HCT116 (cell line): ENCODE measurements at regions not wholly inside any gene's neighbourhood (a gene's known extent, or its start where the extent isn't known, plus 50 kb on each side); places are given as distances from the start of the nearest gene placed in this dataset.

Experiments used
- EZH2 ChIP-seq: fragments of 200-600 bp; sonication (generic); IDR thresholded peaks from 2 replicates; pipeline ENCODE4 v1.6.1; 2017; ENCODE audit warnings: antibody characterized with exemption, mixed run types
- EZH2phosphoT487 ChIP-seq: fragments of 200-600 bp; IDR thresholded peaks from 2 replicates; pipeline ENCODE4 v1.6.1; 2018; ENCODE audit warnings: antibody characterized with exemption, borderline replicate concordance
- TF ChIP-seq, protein P1 (sequence below), 3 experiments: fragments of 200-600 bp in 1 of 3; sonication (generic) in 1 of 3; IDR thresholded peaks in 2 of 3; conservative IDR thresholded peaks in 1 of 3; 2 replicates each; pipeline ENCODE4 v1.5.1; 2012 to 2017; ENCODE audit warnings: low read depth in 2 of 3, low read length in 2 of 3, antibody characterized with exemption in 1 of 3, borderline replicate concordance in 1 of 3, control low read depth in 1 of 3, mild to moderate bottlenecking in 1 of 3, mixed read lengths in 1 of 3, mixed run types in 1 of 3, moderate library complexity in 1 of 3; ENCODE audit not compliant: insufficient read depth in 1 of 3

DNA sequence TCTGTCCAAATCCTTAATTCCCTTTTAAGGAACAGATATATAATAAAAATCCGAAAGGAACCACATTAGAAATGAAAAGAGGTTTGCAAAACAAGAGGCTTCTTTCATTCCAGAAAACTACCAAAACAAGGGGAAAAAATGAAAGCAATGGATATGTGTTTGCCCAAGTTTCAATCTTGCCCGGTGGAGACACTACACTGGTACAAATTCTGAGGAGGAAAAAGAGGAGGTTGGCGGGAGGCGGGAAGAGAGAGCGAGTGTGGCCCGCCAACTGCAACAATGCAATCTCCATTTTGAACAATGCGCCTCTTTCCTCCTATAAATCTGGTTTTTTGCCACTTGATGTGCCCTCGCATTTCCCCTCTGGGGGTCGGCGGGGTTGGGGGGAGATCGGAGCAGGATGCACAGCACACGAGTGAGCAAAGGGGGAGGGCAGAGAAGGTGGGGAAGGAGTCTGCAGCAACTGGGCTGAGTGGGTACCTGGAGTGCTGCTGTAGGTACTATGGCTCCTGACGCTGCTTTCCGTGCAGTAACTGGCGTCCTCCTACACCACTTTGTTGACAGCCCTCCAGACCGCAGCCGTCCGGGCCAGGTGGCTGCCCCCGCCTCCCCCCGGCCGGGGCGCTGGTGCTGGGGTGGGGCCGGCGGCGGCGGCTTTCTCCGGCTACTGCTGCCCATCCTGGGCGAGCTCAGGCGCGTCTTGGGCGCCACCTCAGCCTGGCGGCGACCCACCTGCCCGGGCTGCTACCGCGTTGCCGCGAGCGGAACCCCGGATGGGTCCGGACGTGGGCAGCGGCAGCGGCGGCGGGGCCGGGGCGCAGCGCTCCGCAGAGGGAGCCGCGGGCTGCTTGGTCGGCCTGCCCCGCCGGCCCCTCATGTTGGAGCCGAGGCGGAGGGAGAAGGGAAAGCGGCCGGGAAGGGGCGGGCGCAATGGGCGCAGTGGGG lies 93.8 kb upstream of the PLEKHM1 start:
- TF ChIP-seq, protein P1, sequence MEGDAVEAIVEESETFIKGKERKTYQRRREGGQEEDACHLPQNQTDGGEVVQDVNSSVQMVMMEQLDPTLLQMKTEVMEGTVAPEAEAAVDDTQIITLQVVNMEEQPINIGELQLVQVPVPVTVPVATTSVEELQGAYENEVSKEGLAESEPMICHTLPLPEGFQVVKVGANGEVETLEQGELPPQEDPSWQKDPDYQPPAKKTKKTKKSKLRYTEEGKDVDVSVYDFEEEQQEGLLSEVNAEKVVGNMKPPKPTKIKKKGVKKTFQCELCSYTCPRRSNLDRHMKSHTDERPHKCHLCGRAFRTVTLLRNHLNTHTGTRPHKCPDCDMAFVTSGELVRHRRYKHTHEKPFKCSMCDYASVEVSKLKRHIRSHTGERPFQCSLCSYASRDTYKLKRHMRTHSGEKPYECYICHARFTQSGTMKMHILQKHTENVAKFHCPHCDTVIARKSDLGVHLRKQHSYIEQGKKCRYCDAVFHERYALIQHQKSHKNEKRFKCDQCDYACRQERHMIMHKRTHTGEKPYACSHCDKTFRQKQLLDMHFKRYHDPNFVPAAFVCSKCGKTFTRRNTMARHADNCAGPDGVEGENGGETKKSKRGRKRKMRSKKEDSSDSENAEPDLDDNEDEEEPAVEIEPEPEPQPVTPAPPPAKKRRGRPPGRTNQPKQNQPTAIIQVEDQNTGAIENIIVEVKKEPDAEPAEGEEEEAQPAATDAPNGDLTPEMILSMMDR (IDR thresholded peaks at IDR 0.05 in 2 of 3, conservative IDR thresholded peaks at IDR 0.05 in 1 of 3; ENCODE audit: borderline replicate concordance in 1 of 3, insufficient read depth in 1 of 3, low read depth in 2 of 3, low read length in 2 of 3), result no peak
- TF ChIP-seq EZH2phosphoT487 (no peak), EZH2 (no peak)
